ENCODE measurements at regions not wholly inside any gene's neighbourhood (a gene's known extent, or its start where the extent isn't known, plus 50 kb on each side); places are given as distances from the start of the nearest gene placed in this dataset.

DNA sequence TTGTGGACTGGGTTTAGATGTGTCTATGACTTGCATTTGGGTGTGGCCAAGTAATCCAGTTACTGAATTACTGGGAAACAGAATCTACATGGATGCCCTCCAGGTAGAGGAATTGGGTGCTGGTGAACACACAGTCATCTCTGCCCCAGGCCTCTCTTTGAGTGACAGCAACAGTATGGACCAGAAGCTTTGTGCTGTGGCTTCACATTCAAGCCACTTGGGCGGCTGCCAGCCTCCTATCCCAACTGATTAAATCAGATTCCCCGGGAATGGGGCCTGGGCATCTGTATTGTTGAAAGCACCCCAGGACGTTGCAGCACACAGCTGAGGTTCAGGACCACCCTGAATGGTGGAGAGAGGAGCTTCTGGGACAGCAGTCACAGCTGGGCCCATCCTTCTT lies 144.6 kb downstream of the DHX35 start:
- TF ChIP-seq POLR2A (IDR thresholded peaks at IDR 0.05) (no peak), EP300 (IDR thresholded peaks at IDR 0.05) (no peak)
- TF ChIP-seq, protein P1, sequence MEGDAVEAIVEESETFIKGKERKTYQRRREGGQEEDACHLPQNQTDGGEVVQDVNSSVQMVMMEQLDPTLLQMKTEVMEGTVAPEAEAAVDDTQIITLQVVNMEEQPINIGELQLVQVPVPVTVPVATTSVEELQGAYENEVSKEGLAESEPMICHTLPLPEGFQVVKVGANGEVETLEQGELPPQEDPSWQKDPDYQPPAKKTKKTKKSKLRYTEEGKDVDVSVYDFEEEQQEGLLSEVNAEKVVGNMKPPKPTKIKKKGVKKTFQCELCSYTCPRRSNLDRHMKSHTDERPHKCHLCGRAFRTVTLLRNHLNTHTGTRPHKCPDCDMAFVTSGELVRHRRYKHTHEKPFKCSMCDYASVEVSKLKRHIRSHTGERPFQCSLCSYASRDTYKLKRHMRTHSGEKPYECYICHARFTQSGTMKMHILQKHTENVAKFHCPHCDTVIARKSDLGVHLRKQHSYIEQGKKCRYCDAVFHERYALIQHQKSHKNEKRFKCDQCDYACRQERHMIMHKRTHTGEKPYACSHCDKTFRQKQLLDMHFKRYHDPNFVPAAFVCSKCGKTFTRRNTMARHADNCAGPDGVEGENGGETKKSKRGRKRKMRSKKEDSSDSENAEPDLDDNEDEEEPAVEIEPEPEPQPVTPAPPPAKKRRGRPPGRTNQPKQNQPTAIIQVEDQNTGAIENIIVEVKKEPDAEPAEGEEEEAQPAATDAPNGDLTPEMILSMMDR (IDR thresholded peaks at IDR 0.05): no peak
